Right lobe of liver (tissue), 4 donors: ENCODE measurements at regions not wholly inside any gene's neighbourhood (a gene's known extent, or its start where the extent isn't known, plus 50 kb on each side); places are given as distances from the start of the nearest gene placed in this dataset.

Experiments
- CTCF ChIP-seq, 4 donors: fragments of 200-600 bp in 3 of 4; fragments of 450-650 bp in 1 of 4; IDR thresholded peaks; one replicate each; pipeline versions ENCODE4 v1.5.1 to v1.8.0; 2016 to 2022; ENCODE audit warnings: antibody characterized with exemption in 4 of 4, mild to moderate bottlenecking in 2 of 4
- POLR2A ChIP-seq: fragments of 450-650 bp; IDR thresholded peaks from one replicate; pipeline ENCODE4 v1.6.1; 2017; ENCODE audit warnings: antibody characterized with exemption, mild to moderate bottlenecking
- donor health status: DM: no; HTN: no; CAD: no.
- donor health status: DM: no; HTN: no; CAD: no.
- donor health status: DM: no; HTN: yes; CAD: no.

- TF ChIP-seq POLR2A: no peak
- TF ChIP-seq CTCF (IDR thresholded peaks at IDR 0.05): no peak
Measured at GRCh38 chr16:88284626-88285513, 97.9 kb upstream of the ZNF469 start.
